HG02884 (cell line): ENCODE measurements at regions not wholly inside any gene's neighbourhood (a gene's known extent, or its start where the extent isn't known, plus 50 kb on each side); places are given as distances from the start of the nearest gene placed in this dataset.
"Not testable (repeated sequence)": the region's sequence is repeated elsewhere in the genome, so short reads cannot be mapped to it uniquely, and the experiment has no call there.

Experiments used
- ATAC-seq: cut with Tn5 transposase; IDR thresholded peaks from one replicate; pipeline ENCODE4 v1.9.1; 2021; ENCODE audit warnings: mild to moderate bottlenecking, moderate library complexity; ENCODE audit not compliant: unreplicated experiment

DNA sequence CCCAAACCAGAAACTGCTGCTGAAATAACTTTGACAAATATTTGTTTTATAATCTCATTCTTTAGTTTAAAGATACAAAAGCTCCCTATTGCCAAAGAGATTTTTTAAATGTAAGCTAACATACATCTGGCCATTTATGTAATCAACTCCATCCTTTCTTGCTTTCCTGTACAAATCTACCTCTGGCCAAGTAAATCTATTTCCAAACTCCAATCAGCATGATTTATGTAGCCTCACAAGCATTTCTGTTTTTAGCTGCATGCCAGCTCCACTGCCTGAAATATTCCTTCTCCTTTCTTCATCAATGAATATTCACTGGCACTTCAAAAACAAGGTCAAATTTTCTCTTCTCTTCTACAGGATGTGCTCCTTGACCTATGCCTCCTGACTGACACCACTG, 80.0 kb downstream of the SHOX2 start:
- ATAC-seq: no peak

DNA sequence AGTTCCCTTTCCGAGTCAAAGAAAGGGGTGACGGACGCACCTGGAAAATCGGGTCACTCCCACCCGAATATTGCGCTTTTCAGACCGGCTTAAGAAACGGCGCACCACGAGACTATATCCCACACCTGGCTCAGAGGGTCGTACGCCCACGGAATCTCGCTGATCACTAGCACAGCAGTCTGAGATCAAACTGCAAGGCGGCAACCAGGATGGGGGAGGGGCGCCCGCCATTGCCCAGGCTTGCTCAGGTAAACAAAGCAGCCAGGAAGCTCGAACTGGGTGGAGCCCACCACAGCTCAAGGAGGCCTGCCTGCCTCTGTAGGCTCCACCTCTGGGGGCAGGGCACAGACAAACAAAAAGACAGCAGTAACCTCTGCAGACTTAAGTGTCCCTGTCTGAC, 86.3 kb downstream of the SHOX2 start:
- ATAC-seq: not testable (repeated sequence)

DNA sequence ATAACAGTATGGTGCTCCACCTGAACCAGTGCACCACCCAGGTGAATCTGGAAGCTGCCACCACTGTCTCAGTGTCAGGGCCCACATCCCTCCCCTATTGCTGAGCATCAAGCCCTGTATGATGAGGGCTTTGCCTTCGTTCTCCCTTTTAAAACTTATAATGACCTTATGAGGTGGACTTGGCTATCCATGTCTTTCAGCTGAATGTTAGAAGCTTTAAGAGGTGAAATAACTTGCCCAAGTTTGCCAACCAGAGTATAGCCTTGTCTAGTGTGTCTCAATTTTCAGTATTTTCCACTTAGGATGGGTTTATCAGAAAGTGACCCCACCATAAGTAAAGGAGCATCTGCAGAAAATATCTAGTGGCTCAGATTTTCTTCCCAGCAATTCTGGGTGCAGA, 87.8 kb downstream of the SHOX2 start:
- no peak for ATAC-seq

DNA sequence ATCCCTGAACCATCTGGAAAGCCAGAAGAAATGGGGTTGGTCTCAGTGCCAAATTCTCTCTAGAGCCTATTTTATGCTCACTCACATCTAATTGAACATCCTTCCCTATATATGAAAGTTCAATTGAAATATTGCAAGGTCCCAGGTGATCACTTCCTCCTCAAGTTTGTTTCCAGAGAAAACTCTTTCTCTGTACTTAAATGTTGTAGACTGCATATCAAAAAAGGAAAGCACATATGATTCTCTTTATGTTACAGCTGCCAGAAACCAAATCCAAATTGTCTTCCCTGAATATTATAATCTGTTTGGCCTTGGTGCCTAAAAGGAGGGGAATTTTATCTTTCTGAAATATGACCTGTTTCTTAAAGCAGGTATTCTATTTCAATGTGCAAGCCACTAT, 93.3 kb downstream of the SHOX2 start:
- no peak for ATAC-seq

DNA sequence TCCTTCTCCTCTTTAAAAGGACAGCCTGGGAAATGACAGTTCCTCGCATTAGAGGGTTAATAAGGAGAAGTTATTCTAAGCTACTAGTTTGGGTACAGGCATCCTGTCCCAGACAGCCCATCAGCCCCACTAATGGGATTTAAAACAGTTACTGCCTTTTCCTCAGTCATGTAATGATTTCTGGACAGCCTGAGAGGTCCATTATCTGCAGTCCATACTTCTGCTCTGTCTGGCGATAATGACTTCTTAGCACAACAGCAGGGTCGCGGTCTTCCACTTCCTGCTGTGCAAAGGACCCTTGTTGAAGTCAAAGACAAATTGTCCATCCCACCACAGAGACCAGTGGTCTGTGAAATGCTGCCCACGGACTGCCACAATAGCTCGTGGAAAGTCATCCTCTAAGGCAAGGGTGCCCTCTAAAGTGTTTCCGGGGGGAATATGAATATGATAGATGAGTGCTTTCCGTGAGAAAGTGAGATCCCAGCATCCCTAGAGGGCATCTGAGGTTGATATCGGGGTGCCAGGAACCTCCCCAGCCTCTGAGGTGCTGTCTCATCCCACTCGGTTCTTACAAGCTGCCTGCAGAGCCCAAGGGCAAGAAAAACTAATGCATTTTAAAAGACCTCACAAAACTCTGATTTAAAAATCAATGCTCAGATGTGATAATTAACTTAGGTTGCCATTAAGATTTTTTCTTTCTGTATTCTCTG, 100.7 kb downstream of the SHOX2 start:
- ATAC-seq: no peak

DNA sequence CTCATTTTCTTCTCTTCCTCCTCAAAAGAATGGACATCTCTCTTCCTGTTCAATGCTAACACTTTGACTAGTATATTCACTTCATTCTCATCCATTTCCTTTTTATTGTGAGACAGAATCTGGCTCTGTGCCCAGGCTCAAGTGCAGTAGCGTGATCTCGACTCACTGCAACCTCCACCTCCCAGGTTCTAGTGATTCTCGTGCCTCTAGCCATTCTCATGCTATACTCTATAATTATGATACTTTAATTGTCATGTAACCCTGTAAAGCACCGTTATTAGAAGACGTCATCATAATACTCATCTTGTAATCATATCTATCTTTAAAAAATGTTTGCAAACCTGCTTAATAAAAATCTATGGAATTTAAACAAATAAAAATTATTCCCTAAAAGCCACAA, 107.0 kb downstream of the SHOX2 start:
- no peak for ATAC-seq

DNA sequence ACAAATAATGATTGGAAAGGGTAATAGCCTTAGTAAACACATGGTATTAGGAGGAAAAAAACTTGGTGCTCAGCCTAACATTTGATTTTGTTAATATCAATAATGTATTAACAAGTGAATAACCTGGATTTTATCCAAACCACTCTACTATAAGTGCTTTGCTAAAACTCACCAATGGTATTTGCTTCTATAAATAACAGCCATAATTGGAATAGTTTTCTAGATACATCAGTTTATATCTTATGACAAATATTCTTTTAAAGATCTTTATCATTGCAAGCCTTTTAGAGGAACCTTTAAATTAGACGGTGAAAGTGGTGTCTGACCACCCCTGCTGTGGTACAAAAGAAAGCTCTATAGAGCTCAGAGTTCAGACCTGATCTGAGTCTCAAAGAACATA, 123.9 kb downstream of the SHOX2 start:
- ATAC-seq: no peak

DNA sequence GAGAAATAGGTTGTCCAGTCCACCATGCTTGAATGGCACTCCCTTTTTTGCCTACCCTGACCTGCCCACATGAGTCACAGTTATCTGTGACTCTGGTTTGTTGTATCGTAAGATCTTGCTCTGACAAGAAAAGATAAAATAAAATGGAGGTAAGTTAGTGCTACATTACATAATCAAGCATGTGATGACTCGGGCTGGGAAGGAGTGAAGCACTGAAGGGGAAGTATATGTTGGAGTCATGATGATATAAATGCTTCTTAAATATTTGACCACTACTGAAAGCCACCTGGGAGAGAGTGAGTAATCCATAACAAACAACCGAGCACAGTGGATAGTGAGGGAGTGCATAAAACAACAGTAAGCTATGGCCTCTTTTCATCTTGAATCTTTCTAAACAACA, 124.4 kb downstream of the SHOX2 start:
- no peak for ATAC-seq

DNA sequence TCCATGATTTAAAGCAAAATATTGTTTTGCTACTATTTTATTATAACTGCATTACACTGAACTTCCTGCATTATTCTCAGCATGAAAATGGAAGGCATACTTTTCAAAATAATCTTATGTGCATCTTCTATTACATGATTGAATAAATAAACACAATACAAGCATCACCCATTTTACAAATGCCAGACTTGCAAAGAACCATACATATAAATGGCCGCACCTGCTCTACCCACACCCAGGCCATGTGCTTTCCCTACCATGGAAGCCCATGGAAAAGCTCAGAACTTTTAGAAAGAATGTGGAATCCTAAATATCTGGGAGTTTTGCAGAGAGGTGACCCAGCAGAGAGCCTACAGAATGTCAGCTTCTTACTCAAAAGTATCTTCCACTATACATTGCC, 127.2 kb downstream of the SHOX2 start:
- ATAC-seq: no peak

DNA sequence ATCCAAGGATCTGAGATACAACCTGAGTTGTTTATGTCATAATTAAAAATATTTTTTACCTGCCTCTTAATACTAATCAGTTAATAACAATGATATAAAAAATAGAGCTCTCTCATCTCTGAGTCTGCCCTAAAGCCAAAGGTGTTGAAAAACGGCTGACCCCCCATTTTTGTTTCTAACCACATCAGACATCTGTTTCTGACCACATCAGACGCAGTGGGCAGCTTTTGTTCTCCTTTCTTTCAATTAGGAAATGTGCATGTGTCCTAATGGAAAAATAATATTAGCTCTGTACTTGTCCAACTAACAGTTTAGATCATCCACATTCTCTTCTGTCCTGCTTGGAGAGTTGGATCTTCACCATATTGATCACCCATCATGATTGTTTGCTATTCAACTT, 144.6 kb downstream of the SHOX2 start:
- no peak for ATAC-seq

DNA sequence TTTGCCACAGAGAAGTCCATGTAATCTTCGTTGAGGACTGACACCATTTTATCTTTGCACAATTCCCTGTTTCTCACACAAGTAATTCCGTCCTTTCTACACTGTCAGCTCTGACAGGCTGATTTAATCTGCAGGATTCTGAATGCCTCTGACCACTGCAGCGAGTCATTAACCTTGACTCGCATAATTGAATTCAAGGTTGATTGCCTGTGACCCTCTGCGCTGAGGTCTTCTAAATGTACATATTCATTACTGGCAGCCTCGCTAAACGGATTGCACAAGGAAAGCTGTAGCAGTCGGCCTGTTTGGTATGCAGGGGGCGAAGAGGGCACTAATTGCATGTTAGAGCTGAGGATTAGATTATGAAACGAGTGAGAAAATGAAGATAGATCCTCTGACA, 147.8 kb downstream of the SHOX2 start:
- ATAC-seq: no peak

DNA sequence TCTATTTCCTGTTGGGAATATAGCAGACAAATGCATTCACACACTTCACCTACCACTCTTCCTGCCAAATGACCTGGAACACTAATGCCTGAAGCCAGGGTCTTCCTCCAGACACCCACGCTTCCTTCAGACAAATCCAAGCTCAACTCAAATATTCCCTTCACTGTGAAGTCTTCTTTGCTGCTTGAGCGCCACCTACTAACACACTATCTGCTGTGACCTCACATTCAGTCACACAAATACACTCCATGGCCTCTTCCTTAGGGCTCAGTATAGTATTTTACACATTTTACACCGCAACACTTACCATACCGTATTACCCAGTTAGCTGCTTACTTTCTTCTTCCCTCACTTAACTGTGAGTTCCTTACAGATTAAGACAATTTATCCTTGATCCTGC, 149.4 kb downstream of the SHOX2 start:
- ATAC-seq: no peak

DNA sequence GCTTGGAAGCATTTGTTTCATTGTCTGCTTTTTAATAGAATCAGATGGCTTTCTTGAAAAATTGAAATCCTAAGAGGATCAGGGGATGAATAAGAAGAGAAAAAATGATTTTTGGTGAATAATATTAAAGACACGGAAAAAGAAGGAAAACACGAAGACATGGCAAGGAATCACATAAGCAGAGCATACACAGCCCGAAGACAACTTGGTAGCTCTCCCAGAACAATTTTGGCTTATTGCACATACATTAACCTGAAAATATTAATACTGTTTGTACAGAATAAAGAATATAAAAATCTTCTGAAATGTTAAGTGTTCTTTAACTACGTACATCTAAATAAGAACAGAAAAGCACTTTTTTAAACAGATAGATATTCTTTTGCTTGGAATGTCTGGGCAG, 150.0 kb downstream of the SHOX2 start:
- no peak for ATAC-seq

DNA sequence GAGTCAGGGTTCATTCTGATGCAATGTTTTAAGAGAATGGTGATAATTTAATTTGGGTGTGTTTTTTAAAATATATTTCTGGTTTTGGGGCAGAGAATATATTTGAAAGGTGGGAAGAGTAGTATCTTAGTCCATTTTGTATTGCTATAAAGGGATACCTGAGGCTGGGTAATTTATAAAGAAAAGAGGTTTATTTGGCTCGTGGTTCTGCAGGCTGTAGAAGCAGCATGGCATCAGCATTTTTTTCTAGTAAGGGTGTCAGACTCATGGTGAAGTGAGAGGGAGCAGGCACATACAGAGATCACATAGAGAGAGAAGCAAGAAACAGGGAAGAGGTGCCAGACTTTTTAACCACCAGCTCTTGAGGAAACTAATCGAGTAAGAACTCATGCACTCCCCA, 152.7 kb downstream of the SHOX2 start:
- ATAC-seq: no peak

DNA sequence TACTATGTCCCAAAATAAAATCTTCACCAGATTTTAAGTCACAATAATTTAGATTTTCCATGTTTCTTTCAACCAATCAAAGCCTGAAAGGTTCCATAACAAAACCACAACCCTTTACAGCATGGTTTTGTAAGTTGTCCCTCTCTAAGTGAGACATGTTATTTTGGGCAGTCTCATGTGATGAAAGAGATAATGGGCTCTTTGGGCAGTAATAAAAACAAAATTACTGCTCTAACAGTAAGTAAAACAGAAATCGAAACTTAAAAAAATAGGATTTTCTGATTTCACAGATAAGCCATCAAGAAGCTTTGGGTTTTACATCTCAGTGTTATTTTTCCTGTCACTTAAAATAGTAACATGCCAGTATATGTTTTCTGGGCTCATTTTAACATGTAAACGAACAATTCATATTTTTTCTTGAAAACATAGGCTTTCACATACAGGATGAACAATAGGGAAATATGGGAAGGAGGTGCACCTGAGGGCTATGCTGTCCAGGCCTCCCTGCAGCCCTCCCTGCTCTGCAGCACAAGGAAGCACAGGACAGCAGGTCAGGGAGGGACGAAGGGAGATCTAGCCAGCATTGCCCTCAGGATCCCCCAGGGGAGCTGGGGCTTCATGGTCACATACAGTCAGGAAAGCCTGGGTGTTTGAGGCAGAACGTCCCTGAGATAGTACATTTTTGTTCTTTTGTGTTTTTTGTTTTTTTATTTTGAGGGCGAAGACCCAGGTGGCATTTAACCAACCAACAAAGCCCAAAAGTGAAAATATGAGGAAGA, 157.4 kb downstream of the SHOX2 start:
- no peak for ATAC-seq

DNA sequence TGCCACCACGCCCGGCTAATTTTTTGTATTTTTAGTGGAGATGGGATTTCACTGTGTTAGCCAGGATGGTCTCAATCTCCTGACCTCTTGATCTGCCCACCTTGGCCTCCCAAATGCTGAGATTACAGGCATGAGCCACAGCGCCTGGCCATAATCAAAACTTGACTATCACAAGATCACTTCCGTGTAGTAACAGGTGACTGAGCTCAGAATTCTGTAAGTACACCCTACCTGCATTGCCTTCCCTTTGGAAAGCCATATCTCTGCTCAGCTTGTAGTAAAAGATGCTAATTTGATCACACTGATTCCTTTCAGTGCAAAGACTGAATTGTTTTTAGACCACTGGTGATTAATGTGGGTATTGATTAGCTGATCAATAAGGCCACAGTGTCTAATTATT, 167.1 kb downstream of the SHOX2 start:
- no peak for ATAC-seq

DNA sequence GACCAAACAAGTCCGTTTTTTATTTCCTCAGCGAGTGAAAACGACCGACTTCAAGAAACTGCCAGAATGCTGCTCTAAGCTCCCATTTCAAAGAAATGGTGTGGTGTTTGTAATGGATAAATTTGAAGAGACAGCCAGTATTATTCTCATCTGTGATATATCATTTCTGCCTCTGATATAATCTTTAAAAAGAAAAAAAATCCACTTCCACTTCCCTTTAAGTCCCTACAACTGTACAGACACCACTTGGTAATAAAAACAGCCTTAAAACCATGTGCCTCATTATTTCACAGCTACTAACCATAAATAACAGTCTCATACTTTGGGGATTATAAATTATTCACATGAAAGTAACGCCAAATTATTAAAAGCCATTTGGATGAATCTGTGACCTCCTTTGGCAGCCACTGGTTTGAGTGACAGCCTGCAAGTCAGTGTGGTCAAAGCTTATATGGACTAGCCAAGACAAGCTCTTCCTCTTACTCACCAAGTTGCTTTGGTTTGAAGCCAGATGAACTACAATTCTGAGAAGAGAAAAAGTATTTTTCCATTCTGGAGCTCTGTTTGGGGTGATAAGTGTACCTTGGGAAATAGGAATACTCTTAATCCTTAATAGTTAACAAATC, 168.0 kb downstream of the SHOX2 start:
- no peak for ATAC-seq

DNA sequence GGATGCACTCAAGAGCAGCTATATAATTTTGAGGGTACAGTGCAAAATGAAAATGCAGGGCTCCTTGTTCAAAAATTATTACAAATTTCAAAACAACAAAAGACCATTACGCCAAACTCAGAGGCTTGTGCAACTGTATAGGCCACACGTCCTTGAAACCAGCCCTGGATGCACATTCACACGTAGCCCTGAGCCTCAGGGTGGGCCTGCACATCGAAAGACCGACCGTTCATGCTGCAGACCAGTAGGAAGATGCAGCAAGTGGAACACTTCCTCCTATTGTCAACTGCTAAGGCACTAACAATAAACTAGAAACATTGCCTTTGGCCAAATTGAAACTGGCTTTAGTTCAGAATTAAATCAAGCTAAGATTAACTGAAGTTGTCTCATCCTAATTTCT, 174.7 kb downstream of the SHOX2 start:
- no peak for ATAC-seq

DNA sequence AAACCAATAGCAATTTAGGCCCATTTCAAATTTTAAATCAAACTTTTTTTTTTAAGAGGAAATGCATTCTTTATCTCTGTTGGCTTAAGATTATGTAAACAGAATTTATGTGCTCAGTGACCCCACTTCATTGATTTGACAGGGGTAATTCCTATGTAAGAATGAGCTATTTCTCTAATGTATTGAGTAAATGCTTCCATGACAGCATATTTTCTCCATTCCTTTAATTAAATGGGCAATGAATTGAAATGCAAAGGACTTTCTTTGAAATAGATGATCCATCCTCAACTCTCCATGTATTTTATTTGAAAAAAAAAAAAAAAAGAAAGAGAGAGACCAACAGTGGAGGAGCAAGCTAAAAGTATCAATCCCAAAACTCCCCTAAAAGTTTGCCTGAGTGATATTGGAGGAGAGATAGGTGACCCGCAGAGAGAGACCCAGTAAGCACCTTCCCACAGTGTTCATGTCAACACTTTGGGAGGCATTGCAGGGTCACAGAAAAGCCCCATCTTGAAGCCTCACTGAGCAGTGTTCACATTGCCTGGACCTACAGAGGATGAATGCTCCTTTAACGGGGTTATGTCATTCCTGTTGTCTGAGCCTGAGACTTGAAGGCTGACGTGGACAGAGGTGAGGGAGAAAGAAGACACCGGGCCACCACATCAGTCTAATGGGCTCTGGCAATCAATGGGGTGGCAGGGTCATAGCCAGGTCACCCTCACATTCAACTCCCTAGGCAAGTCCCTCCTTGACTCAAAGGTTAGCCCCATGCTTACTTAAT, 176.0 kb downstream of the SHOX2 start:
- ATAC-seq: no peak

DNA sequence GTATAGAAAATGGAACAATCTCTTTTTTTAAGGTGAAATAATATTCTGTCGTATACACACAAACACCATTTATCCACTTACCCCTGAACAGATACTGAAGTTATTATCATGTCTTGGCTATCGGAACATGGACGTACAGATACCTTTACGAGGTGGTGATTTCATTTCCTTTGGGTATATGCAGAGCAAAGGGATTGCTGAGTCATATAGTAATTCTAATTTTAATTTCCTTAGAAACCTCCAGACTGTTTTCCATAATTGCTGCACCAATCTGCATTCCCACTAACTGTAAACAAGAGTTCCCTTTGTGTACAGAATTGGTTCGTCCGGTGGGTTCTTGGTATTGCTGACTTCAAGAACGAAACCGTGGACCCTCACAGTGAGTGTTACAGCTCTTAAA, 179.4 kb downstream of the SHOX2 start:
- ATAC-seq: no peak

DNA sequence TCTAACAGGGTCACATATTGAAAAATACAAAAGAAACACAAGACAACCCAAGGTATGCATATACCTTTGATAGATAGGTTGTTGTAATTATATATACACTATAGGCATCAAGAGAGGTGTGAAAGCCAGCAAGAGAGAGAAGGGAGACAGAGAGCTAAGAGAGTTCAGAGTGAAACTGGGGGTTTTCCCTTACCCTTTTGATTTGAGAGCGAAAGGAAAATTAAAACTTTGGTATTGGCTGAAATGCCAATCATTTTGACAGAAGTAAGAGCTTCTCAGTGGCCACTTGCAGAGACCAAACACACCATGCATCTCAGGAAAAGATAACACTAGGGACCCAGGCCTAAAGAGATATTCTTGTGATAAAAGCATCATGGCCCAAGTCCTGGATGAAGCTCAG, 183.6 kb downstream of the SHOX2 start:
- ATAC-seq: no peak
